Epithelial cell of esophagus (primary cell): ENCODE measurements at regions not wholly inside any gene's neighbourhood (a gene's known extent, or its start where the extent isn't known, plus 50 kb on each side); places are given as distances from the start of the nearest gene placed in this dataset.

Experiments used
- DNase-seq: peaks from one replicate; pipeline ENCODE4 v3.0.0; 2010; ENCODE audit warnings: low read depth
- H3K4me3 ChIP-seq: 2 replicates; pipeline ENCODE4 v1.5.1; 2011; ENCODE audit warnings: mild to moderate bottlenecking, low read length, control low read depth
- CTCF ChIP-seq: IDR thresholded peaks from 2 replicates; pipeline ENCODE4 v1.5.1; 2011; ENCODE audit warnings: low read depth, mild to moderate bottlenecking, low read length, control low read depth, inconsistent platforms; ENCODE audit not compliant: insufficient read depth; ENCODE audit errors: missing control alignments

DNA sequence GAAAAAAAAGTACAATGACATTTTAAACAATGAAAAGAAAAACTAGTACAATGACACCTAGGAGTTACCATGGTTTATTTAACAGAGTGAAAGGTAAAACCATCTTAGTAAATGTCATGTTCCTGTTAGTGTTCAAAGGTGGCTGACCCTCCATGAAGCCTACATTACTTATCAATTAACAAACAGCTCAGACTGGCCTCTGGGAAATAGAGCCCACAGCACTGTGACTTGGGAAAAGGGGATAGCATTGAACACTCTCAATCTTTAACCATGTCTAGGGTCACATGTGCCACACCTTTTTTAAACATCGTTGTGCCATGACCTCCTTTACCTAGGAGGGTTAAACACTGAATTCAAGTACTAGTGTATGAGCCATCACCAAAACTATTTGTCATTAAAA, 106.3 kb upstream of the SOX5 start:
- no peak for TF ChIP-seq CTCF
- no peak overlapping the region for H3K4me3 ChIP-seq

GRCh38 chr12:24054416-24054815, 104.9 kb upstream of the SOX5 start:
- no peak for TF ChIP-seq CTCF
- H3K4me3 ChIP-seq: no peak overlapping the region
- DNase-seq: no peak

More for the DNA sequence above, 106.3 kb upstream of the SOX5 start:
- no peak for DNase-seq

DNA sequence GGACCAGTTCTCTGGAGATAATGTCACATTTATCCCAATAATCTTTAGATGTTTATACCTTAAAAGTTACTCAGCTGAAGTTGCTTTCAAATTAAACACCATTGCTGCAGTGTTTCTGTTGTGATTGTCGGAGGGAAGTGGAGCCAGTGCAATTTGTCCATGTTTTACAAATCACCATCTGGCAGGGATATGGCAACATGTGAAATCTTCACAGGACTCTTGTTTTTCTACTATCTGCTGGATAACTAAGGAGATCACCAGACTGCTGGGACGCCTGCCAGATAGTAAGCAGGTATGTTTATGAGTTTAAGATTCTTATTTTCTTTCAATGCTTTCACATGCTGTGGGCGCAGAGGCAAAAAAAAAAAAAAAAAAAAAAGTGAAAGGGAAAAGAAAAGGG, 100.3 kb upstream of the SOX5 start:
- TF ChIP-seq CTCF: no peak
- no peak overlapping the region for H3K4me3 ChIP-seq
- DNase-seq: no peak

- no peak for TF ChIP-seq CTCF
- no peak overlapping the region for H3K4me3 ChIP-seq
- no peak for DNase-seq
Observed at GRCh38 chr12:24049101-24049500, 99.6 kb upstream of the SOX5 start.

DNA sequence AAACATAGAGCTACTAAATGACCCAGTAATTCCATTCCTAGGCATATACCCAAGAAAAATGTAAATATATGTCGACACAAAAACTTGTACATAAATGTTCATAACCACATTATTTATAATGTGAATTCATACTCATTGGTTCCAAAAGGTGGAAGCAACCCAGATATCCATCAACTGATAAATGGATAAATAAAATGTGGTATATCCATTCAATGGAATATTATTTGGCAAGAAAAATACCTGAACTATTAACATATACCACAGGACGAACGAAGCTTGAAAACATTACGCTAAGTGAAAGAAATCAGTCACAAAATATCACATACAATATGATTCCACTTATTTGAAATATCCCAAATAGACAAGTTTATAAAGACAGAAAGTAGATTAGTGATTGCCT, 99.0 kb upstream of the SOX5 start:
- H3K4me3 ChIP-seq: no peak overlapping the region
- TF ChIP-seq CTCF: no peak
- no peak for DNase-seq

GRCh38 chr12:24047326-24047725, 97.9 kb upstream of the SOX5 start:
- no peak for DNase-seq

More at GRCh38 chr12:24047326-24047725, 97.9 kb upstream of the SOX5 start:
- TF ChIP-seq CTCF: no peak
- H3K4me3 ChIP-seq: no peak overlapping the region
